ENCODE measurements at regions not wholly inside any gene's neighbourhood (a gene's known extent, or its start where the extent isn't known, plus 50 kb on each side); places are given as distances from the start of the nearest gene placed in this dataset.

GRCh38 chr22:49432897-49433443, 394.7 kb downstream of the BRD1 start:
- no peak for TF ChIP-seq CTCF (IDR thresholded peaks at IDR 0.05; ENCODE audit: insufficient read depth, low read length, severe bottlenecking)
- no peaks in the 10 kb centered on the region for H3K27me3 ChIP-seq (ENCODE audit: control insufficient read depth, insufficient read depth, low read length)
- H3K36me3 ChIP-seq (ENCODE audit: control insufficient read depth, insufficient read depth, low read length) = no peaks in the 10 kb centered on the region
- no peak overlapping the region for H3K4me3 ChIP-seq (ENCODE audit: low read depth, low read length)
- DNase-seq (ENCODE audit: low read depth) (no peak), FAIRE-seq (no peak)

- no peak for DNase-seq (ENCODE audit: low read depth)
- FAIRE-seq = no peak
- Histone ChIP-seq H3K36me3 (ENCODE audit: control insufficient read depth, insufficient read depth, low read length) (no peaks in the 10 kb centered on the region), H3K4me3 (ENCODE audit: low read depth, low read length) (no peak overlapping the region), H3K27me3 (ENCODE audit: control insufficient read depth, insufficient read depth, low read length) (no peaks in the 10 kb centered on the region)
- TF ChIP-seq CTCF (IDR thresholded peaks at IDR 0.05; ENCODE audit: insufficient read depth, low read length, severe bottlenecking) = no peak
Observed at GRCh38 chr22:49432211-49432896, 395.3 kb downstream of the BRD1 start.

GRCh38 chr22:49431551-49431950, 396.1 kb downstream of the BRD1 start:
- DNase-seq (ENCODE audit: low read depth) = no peak
- H3K27me3 ChIP-seq (ENCODE audit: control insufficient read depth, insufficient read depth, low read length) = no peaks in the 10 kb centered on the region

GRCh38 chr22:49429066-49429465, 398.6 kb downstream of the BRD1 start:
- no peak overlapping the region for H3K4me3 ChIP-seq (ENCODE audit: low read depth, low read length)
- no peak for DNase-seq (ENCODE audit: low read depth)
- no peaks in the 10 kb centered on the region for H3K27me3 ChIP-seq (ENCODE audit: control insufficient read depth, insufficient read depth, low read length)
- TF ChIP-seq CTCF (IDR thresholded peaks at IDR 0.05; ENCODE audit: insufficient read depth, low read length, severe bottlenecking) = no peak
- H3K36me3 ChIP-seq (ENCODE audit: control insufficient read depth, insufficient read depth, low read length) = no peaks in the 10 kb centered on the region
- FAIRE-seq = no peak

More at GRCh38 chr22:49431551-49431950, 396.1 kb downstream of the BRD1 start:
- no peak for TF ChIP-seq CTCF (IDR thresholded peaks at IDR 0.05; ENCODE audit: insufficient read depth, low read length, severe bottlenecking)
- Histone ChIP-seq H3K4me3 (ENCODE audit: low read depth, low read length) (no peak overlapping the region), H3K36me3 (ENCODE audit: control insufficient read depth, insufficient read depth, low read length) (no peaks in the 10 kb centered on the region)
- no peak for FAIRE-seq

GRCh38 chr22:49427941-49428340, 399.7 kb downstream of the BRD1 start:
- DNase-seq (ENCODE audit: low read depth) = no peak
- FAIRE-seq = no peak
- Histone ChIP-seq H3K36me3 (ENCODE audit: control insufficient read depth, insufficient read depth, low read length) (no peaks in the 10 kb centered on the region), H3K27me3 (ENCODE audit: control insufficient read depth, insufficient read depth, low read length) (no peaks in the 10 kb centered on the region), H3K4me3 (ENCODE audit: low read depth, low read length) (no peak overlapping the region)
- no peak for TF ChIP-seq CTCF (IDR thresholded peaks at IDR 0.05; ENCODE audit: insufficient read depth, low read length, severe bottlenecking)

GRCh38 chr22:49427341-49427740, 400.3 kb downstream of the BRD1 start:
- H3K4me3 ChIP-seq (ENCODE audit: low read depth, low read length) = no peak overlapping the region
- FAIRE-seq (peak; percentile 87), DNase-seq (ENCODE audit: low read depth) (no peak)
- no peak for TF ChIP-seq CTCF (IDR thresholded peaks at IDR 0.05; ENCODE audit: insufficient read depth, low read length, severe bottlenecking)
- H3K27me3 ChIP-seq (ENCODE audit: control insufficient read depth, insufficient read depth, low read length) = no peaks in the 10 kb centered on the region
- no peaks in the 10 kb centered on the region for H3K36me3 ChIP-seq (ENCODE audit: control insufficient read depth, insufficient read depth, low read length)

Data from bronchial epithelial cell (primary cell).